GM19438 (cell line): ENCODE measurements at regions not wholly inside any gene's neighbourhood (a gene's known extent, or its start where the extent isn't known, plus 50 kb on each side); places are given as distances from the start of the nearest gene placed in this dataset.
"Not testable (repeated sequence)": the region's sequence is repeated elsewhere in the genome, so short reads cannot be mapped to it uniquely, and the experiment has no call there.

Experiments used
- ATAC-seq: cut with Tn5 transposase; IDR thresholded peaks from one replicate; pipeline ENCODE4 v1.9.1; 2021; ENCODE audit warnings: low read depth; ENCODE audit not compliant: unreplicated experiment

GRCh38 chr14:82755923-82756322 lies 1222.3 kb upstream of the SEL1L start:
- no peak for ATAC-seq

GRCh38 chr14:82757776-82758175 lies 1224.1 kb upstream of the SEL1L start:
- no peak for ATAC-seq

GRCh38 chr14:82759656-82760055 lies 1226.0 kb upstream of the SEL1L start:
- ATAC-seq = no peak

- no peak for ATAC-seq
These were observed 1232.5 kb upstream of the SEL1L start for GRCh38 chr14:82766123-82766522.

GRCh38 chr14:82766996-82767395 lies 1233.3 kb upstream of the SEL1L start:
- ATAC-seq = no peak

GRCh38 chr14:82776958-82777357 lies 1243.3 kb upstream of the SEL1L start:
- no peak for ATAC-seq

- no peak for ATAC-seq
These were observed 1244.4 kb upstream of the SEL1L start for GRCh38 chr14:82778008-82778590.

GRCh38 chr14:82778601-82779000 lies 1244.9 kb upstream of the SEL1L start:
- ATAC-seq = no peak

GRCh38 chr14:82779301-82779700 lies 1245.6 kb upstream of the SEL1L start:
- ATAC-seq = no peak

- no peak for ATAC-seq
These were observed 1252.3 kb upstream of the SEL1L start for GRCh38 chr14:82785756-82786482.

- ATAC-seq = no peak
These were observed 1252.8 kb upstream of the SEL1L start for GRCh38 chr14:82786483-82786880.

GRCh38 chr14:82796086-82796485 lies 1262.4 kb upstream of the SEL1L start:
- ATAC-seq = no peak

GRCh38 chr14:82798276-82798675 lies 1264.6 kb upstream of the SEL1L start:
- no peak for ATAC-seq

GRCh38 chr14:82805892-82806825 lies 1272.5 kb upstream of the SEL1L start:
- ATAC-seq = no peak

GRCh38 chr14:82811246-82811645 lies 1277.6 kb upstream of the SEL1L start:
- ATAC-seq = no peak

- ATAC-seq = not testable (repeated sequence)
These were observed 1280.7 kb upstream of the SEL1L start for GRCh38 chr14:82814339-82814738.

- ATAC-seq = no peak
These were observed 1296.9 kb upstream of the SEL1L start for GRCh38 chr14:82830596-82830995.

GRCh38 chr14:82836256-82836950 lies 1302.8 kb upstream of the SEL1L start:
- no peak for ATAC-seq

GRCh38 chr14:82837611-82838140 lies 1304.0 kb upstream of the SEL1L start:
- ATAC-seq = no peak

GRCh38 chr14:82850576-82850975 lies 1316.9 kb upstream of the SEL1L start:
- ATAC-seq = no peak
